ENCODE measurements at regions not wholly inside any gene's neighbourhood (a gene's known extent, or its start where the extent isn't known, plus 50 kb on each side); places are given as distances from the start of the nearest gene placed in this dataset.
"Not testable (repeated sequence)": the region's sequence is repeated elsewhere in the genome, so short reads cannot be mapped to it uniquely, and the experiment has no call there.

- no peak for DNase-seq (ENCODE audit: low read depth)
These were observed 152.4 kb upstream of the ZC3H12C start for GRCh38 chr11:109940816-109941215.

- DNase-seq (ENCODE audit: low read depth): no peak
These were observed 147.4 kb upstream of the ZC3H12C start for GRCh38 chr11:109945626-109946321.

- DNase-seq (ENCODE audit: low read depth): peak; percentile 8
These were observed 146.8 kb upstream of the ZC3H12C start for GRCh38 chr11:109946322-109946846.

- DNase-seq (ENCODE audit: low read depth): no peak
These were observed 138.7 kb upstream of the ZC3H12C start for GRCh38 chr11:109954534-109954933.

GRCh38 chr11:109956124-109956793, 136.9 kb upstream of the ZC3H12C start:
- DNase-seq (ENCODE audit: low read depth): no peak

- no peak for DNase-seq (ENCODE audit: low read depth)
These were observed 136.2 kb upstream of the ZC3H12C start for GRCh38 chr11:109957000-109957399.

GRCh38 chr11:109957601-109958000, 135.6 kb upstream of the ZC3H12C start:
- DNase-seq (ENCODE audit: low read depth): no peak

GRCh38 chr11:109958131-109958820, 134.9 kb upstream of the ZC3H12C start:
- no peak for DNase-seq (ENCODE audit: low read depth)

- DNase-seq (ENCODE audit: low read depth): no peak
These were observed 134.4 kb upstream of the ZC3H12C start for GRCh38 chr11:109958821-109959166.

GRCh38 chr11:109960831-109961230, 132.4 kb upstream of the ZC3H12C start:
- no peak for DNase-seq (ENCODE audit: low read depth)

GRCh38 chr11:109961261-109961660, 131.9 kb upstream of the ZC3H12C start:
- DNase-seq (ENCODE audit: low read depth): no peak

- DNase-seq (ENCODE audit: low read depth): no peak
These were observed 130.1 kb upstream of the ZC3H12C start for GRCh38 chr11:109963101-109963500.

GRCh38 chr11:109964487-109964886, 128.7 kb upstream of the ZC3H12C start:
- DNase-seq (ENCODE audit: low read depth): no peak

GRCh38 chr11:109965445-109965844, 127.7 kb upstream of the ZC3H12C start:
- DNase-seq (ENCODE audit: low read depth): not testable (repeated sequence)

- DNase-seq (ENCODE audit: low read depth): not testable (repeated sequence)
These were observed 127.3 kb upstream of the ZC3H12C start for GRCh38 chr11:109965926-109966325.

- not testable (repeated sequence) for DNase-seq (ENCODE audit: low read depth)
These were observed 126.1 kb upstream of the ZC3H12C start for GRCh38 chr11:109967136-109967535.

GRCh38 chr11:109968299-109968698, 124.9 kb upstream of the ZC3H12C start:
- DNase-seq (ENCODE audit: low read depth): no peak

- no peak for DNase-seq (ENCODE audit: low read depth)
These were observed 124.4 kb upstream of the ZC3H12C start for GRCh38 chr11:109968781-109969180.

GRCh38 chr11:109970516-109971183, 122.5 kb upstream of the ZC3H12C start:
- no peak for DNase-seq (ENCODE audit: low read depth)

- no peak for DNase-seq (ENCODE audit: low read depth)
These were observed 122.0 kb upstream of the ZC3H12C start for GRCh38 chr11:109971184-109971523.

- no peak for DNase-seq (ENCODE audit: low read depth)
These were observed 120.9 kb upstream of the ZC3H12C start for GRCh38 chr11:109972181-109972715.

- no peak for DNase-seq (ENCODE audit: low read depth)
These were observed 120.3 kb upstream of the ZC3H12C start for GRCh38 chr11:109972939-109973338.

All from stimulated activated CD8-positive, alpha-beta memory T cell treated with anti-CD3 and anti-CD28 coated beads, Interleukin-15, amount 100 ng/mL, for 1 hour (primary cell).